GM15510 (cell line): ENCODE measurements at regions not wholly inside any gene's neighbourhood (a gene's known extent, or its start where the extent isn't known, plus 50 kb on each side); places are given as distances from the start of the nearest gene placed in this dataset.

Experiments
- POLR2A ChIP-seq: IDR thresholded peaks from 3 replicates; pipeline ENCODE4 v1.6.1; 2011; ENCODE audit warnings: borderline replicate concordance; ENCODE audit not compliant: insufficient read length; ENCODE audit errors: extremely low read depth

GRCh38 chr3:59138966-59139365 lies 89.1 kb upstream of the CFAP20DC start:
- no peak for TF ChIP-seq POLR2A

GRCh38 chr3:59137415-59137814 lies 87.6 kb upstream of the CFAP20DC start:
- TF ChIP-seq POLR2A: no peak

GRCh38 chr3:59136081-59136480 lies 86.3 kb upstream of the CFAP20DC start:
- TF ChIP-seq POLR2A: no peak

GRCh38 chr3:59135096-59135495 lies 85.3 kb upstream of the CFAP20DC start:
- no peak for TF ChIP-seq POLR2A

GRCh38 chr3:59133311-59133710 lies 83.5 kb upstream of the CFAP20DC start:
- no peak for TF ChIP-seq POLR2A

- no peak for TF ChIP-seq POLR2A
Measured at GRCh38 chr3:59131016-59131766, 81.4 kb upstream of the CFAP20DC start.

- TF ChIP-seq POLR2A: no peak
Measured at GRCh38 chr3:59128685-59129084, 78.9 kb upstream of the CFAP20DC start.

GRCh38 chr3:59127071-59127470 lies 77.2 kb upstream of the CFAP20DC start:
- TF ChIP-seq POLR2A: no peak

GRCh38 chr3:59126446-59126845 lies 76.6 kb upstream of the CFAP20DC start:
- TF ChIP-seq POLR2A: no peak

GRCh38 chr3:59121346-59122144 lies 71.7 kb upstream of the CFAP20DC start:
- no peak for TF ChIP-seq POLR2A

- TF ChIP-seq POLR2A: no peak
Measured at GRCh38 chr3:59118928-59119327, 69.1 kb upstream of the CFAP20DC start.

GRCh38 chr3:59117396-59117795 lies 67.6 kb upstream of the CFAP20DC start:
- TF ChIP-seq POLR2A: no peak

GRCh38 chr3:59116233-59116537 lies 66.4 kb upstream of the CFAP20DC start:
- TF ChIP-seq POLR2A: no peak

- no peak for TF ChIP-seq POLR2A
Measured at GRCh38 chr3:59115364-59116232, 65.8 kb upstream of the CFAP20DC start.
